Dedifferentiated amniotic fluid mesenchymal stem cell (primary cell): ENCODE measurements at regions not wholly inside any gene's neighbourhood (a gene's known extent, or its start where the extent isn't known, plus 50 kb on each side); places are given as distances from the start of the nearest gene placed in this dataset.

Experiments
- DNase-seq: peaks from one replicate; pipeline ENCODE4 v3.0.0-alpha.2; 2016; ENCODE audit errors: extremely low spot score

- DNase-seq, result no peak
Observed at GRCh38 chr11:92702037-92702804, 267.2 kb upstream of the MTNR1B start.

- DNase-seq, result no peak
Observed at GRCh38 chr11:92702805-92703448, 266.5 kb upstream of the MTNR1B start.

GRCh38 chr11:92703449-92703830 lies 266.0 kb upstream of the MTNR1B start:
- no peak for DNase-seq

- DNase-seq, result no peak
Observed at GRCh38 chr11:92707173-92707619, 262.3 kb upstream of the MTNR1B start.

- no peak for DNase-seq
Observed at GRCh38 chr11:92707665-92708064, 261.8 kb upstream of the MTNR1B start.

GRCh38 chr11:92709329-92709728 lies 260.1 kb upstream of the MTNR1B start:
- no peak for DNase-seq

GRCh38 chr11:92711926-92712325 lies 257.5 kb upstream of the MTNR1B start:
- no peak for DNase-seq

- DNase-seq, result no peak
Observed at GRCh38 chr11:92714111-92714510, 255.3 kb upstream of the MTNR1B start.

- no peak for DNase-seq
Observed at GRCh38 chr11:92717240-92717639, 252.2 kb upstream of the MTNR1B start.

- no peak for DNase-seq
Observed at GRCh38 chr11:92720385-92720784, 249.1 kb upstream of the MTNR1B start.

GRCh38 chr11:92725352-92725751 lies 244.1 kb upstream of the MTNR1B start:
- no peak for DNase-seq

- DNase-seq, result no peak
Observed at GRCh38 chr11:92727123-92727522, 242.3 kb upstream of the MTNR1B start.

GRCh38 chr11:92727769-92728168 lies 241.7 kb upstream of the MTNR1B start:
- no peak for DNase-seq

- no peak for DNase-seq
Observed at GRCh38 chr11:92728628-92729027, 240.8 kb upstream of the MTNR1B start.

GRCh38 chr11:92735039-92735438 lies 234.4 kb upstream of the MTNR1B start:
- DNase-seq, result no peak

- DNase-seq, result no peak
Observed at GRCh38 chr11:92738276-92738675, 231.2 kb upstream of the MTNR1B start.

GRCh38 chr11:92739041-92739440 lies 230.4 kb upstream of the MTNR1B start:
- peak; percentile 38 for DNase-seq

- DNase-seq, result no peak
Observed at GRCh38 chr11:92739491-92739890, 230.0 kb upstream of the MTNR1B start.

- DNase-seq, result no peak
Observed at GRCh38 chr11:92740276-92740675, 229.2 kb upstream of the MTNR1B start.

- DNase-seq, result no peak
Observed at GRCh38 chr11:92744929-92745585, 224.4 kb upstream of the MTNR1B start.

- no peak for DNase-seq
Observed at GRCh38 chr11:92750794-92751193, 218.7 kb upstream of the MTNR1B start.

GRCh38 chr11:92751594-92751993 lies 217.9 kb upstream of the MTNR1B start:
- DNase-seq, result no peak

GRCh38 chr11:92752122-92752521 lies 217.3 kb upstream of the MTNR1B start:
- no peak for DNase-seq
